ENCODE measurements at regions not wholly inside any gene's neighbourhood (a gene's known extent, or its start where the extent isn't known, plus 50 kb on each side); places are given as distances from the start of the nearest gene placed in this dataset.

- TF ChIP-seq CTCF (IDR thresholded peaks at IDR 0.05 in 2 of 3, conservative IDR thresholded peaks at IDR 0.05 in 1 of 3; ENCODE audit: borderline replicate concordance in 1 of 3, insufficient read depth in 1 of 3, low read depth in 2 of 3, low read length in 2 of 3) = no peak
- TF ChIP-seq ZFX (IDR thresholded peaks at IDR 0.05) = no peak
- TF ChIP-seq YY1 (IDR thresholded peaks at IDR 0.05; ENCODE audit: extremely low read depth, insufficient replicate concordance, low read depth, low read length) = no peak
Measured at GRCh38 chr5:123709422-123709821, 197.4 kb downstream of the CSNK1G3 start.

Data from HCT116 (cell line).